Smooth muscle cell (in vitro differentiated cells): ENCODE measurements at regions not wholly inside any gene's neighbourhood (a gene's known extent, or its start where the extent isn't known, plus 50 kb on each side); places are given as distances from the start of the nearest gene placed in this dataset.
"Not testable (repeated sequence)": the region's sequence is repeated elsewhere in the genome, so short reads cannot be mapped to it uniquely, and the experiment has no call there.

Experiments used
- DNase-seq: peaks from one replicate; lab custom pipeline; 2025; ENCODE audit not compliant: unreplicated experiment; lab: John Stamatoyannopoulos, UW
- H2AFZ ChIP-seq: fragments of 200-600 bp; sonication (generic); 2 replicates; pipeline ENCODE4 v1.6.0; 2016; ENCODE audit warnings: antibody characterized with exemption, low read depth, mild to moderate bottlenecking
- H3F3A ChIP-seq: fragments of 200-600 bp; sonication (generic); 2 replicates; pipeline ENCODE4 v1.6.0; 2017; ENCODE audit warnings: antibody characterized with exemption, low read depth
- H3K27ac ChIP-seq: fragments of 200-600 bp; sonication (generic); 2 replicates; pipeline ENCODE4 v1.5.1; 2016; ENCODE audit warnings: low read depth, mild to moderate bottlenecking
- H3K27me3 ChIP-seq: fragments of 200-600 bp; sonication (generic); 2 replicates; pipeline ENCODE4 v1.6.1; 2016; ENCODE audit warnings: low read depth, mild to moderate bottlenecking
- H3K36me3 ChIP-seq: fragments of 200-600 bp; sonication (generic); 2 replicates; pipeline ENCODE4 v1.5.1; 2016; ENCODE audit warnings: low read depth
- H3K4me1 ChIP-seq: fragments of 200-600 bp; sonication (generic); 2 replicates; pipeline ENCODE4 v1.5.1; 2016; ENCODE audit warnings: low read depth
- H3K4me2 ChIP-seq: fragments of 200-600 bp; sonication (generic); 2 replicates; pipeline ENCODE4 v1.6.0; 2016; ENCODE audit warnings: mild to moderate bottlenecking
- H3K4me3 ChIP-seq: fragments of 200-600 bp; sonication (generic); 2 replicates; pipeline ENCODE4 v1.5.1; 2016; ENCODE audit warnings: mild to moderate bottlenecking
- H3K79me2 ChIP-seq: fragments of 200-600 bp; sonication (generic); 2 replicates; pipeline ENCODE4 v1.6.0; 2016; ENCODE audit warnings: low read depth, mild to moderate bottlenecking
- H3K9ac ChIP-seq: fragments of 200-600 bp; sonication (generic); 2 replicates; pipeline ENCODE4 v1.6.0; 2016; ENCODE audit warnings: low read depth
- H3K9me3 ChIP-seq: fragments of 200-600 bp; sonication (generic); replicated peaks from 2 replicates; pipeline ENCODE4 v1.5.1; 2016; ENCODE audit warnings: low read depth
- H4K20me1 ChIP-seq: fragments of 200-600 bp; sonication (generic); 2 replicates; pipeline ENCODE4 v1.6.0; 2016; ENCODE audit warnings: low read depth
- WGBS: methylation state at CpG from one replicate; pipeline ENCODE4 v1.1.7; 2016; ENCODE audit warnings: low lambda C conversion rate; 5-methylcytosine and 5-hydroxymethylcytosine counted together
- TF ChIP-seq, protein P1 (sequence below): fragments of 200-600 bp; sonication (generic); IDR thresholded peaks from 2 replicates; pipeline ENCODE4 v1.5.1; 2017; ENCODE audit warnings: borderline replicate concordance, mild to moderate bottlenecking, antibody characterized with exemption; ENCODE audit not compliant: insufficient read depth, poor library complexity, severe bottlenecking

DNA sequence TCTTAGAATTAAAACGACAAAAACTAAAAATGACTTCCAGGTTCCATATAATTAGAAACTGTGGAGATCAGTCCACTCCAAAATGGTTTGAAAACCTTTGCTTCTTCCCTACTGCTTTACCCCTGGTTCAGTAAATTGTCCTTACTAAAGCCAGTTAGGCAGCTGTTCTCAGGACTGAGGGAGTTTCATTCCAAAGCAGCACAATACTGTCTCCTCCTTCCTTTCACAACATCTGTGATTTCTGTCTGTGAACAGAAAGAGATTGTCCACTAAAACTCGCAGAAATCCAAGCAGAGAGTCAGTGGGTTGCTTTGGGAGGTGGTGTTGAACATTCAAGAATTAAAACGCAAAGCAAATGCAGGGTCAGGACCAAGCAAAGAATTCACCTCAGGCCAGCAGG, 740.8 kb upstream of the ZNF608 start:
- Histone ChIP-seq H3K9ac (no peak overlapping the region), H3K9me3 (no peaks in the 10 kb centered on the region), H4K20me1 (no peaks in the 10 kb centered on the region), H3K79me2 (no peaks in the 10 kb centered on the region), H3K4me2 (peak overlapping the region; percentile 65), H3K27ac (peak overlapping the region; percentile 89), H2AFZ (peak overlapping the region; percentile 52), H3K27me3 (no peaks in the 10 kb centered on the region), H3K4me3 (no peak overlapping the region), H3F3A (peaks cover 13% of the 10 kb centered on the region), H3K36me3 (no peaks in the 10 kb centered on the region), H3K4me1 (peaks cover 50% of the 10 kb centered on the region)
- WGBS: 81% methylated on average over 3 of the region's 3 CpGs
- TF ChIP-seq, protein P1, sequence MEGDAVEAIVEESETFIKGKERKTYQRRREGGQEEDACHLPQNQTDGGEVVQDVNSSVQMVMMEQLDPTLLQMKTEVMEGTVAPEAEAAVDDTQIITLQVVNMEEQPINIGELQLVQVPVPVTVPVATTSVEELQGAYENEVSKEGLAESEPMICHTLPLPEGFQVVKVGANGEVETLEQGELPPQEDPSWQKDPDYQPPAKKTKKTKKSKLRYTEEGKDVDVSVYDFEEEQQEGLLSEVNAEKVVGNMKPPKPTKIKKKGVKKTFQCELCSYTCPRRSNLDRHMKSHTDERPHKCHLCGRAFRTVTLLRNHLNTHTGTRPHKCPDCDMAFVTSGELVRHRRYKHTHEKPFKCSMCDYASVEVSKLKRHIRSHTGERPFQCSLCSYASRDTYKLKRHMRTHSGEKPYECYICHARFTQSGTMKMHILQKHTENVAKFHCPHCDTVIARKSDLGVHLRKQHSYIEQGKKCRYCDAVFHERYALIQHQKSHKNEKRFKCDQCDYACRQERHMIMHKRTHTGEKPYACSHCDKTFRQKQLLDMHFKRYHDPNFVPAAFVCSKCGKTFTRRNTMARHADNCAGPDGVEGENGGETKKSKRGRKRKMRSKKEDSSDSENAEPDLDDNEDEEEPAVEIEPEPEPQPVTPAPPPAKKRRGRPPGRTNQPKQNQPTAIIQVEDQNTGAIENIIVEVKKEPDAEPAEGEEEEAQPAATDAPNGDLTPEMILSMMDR: no peak
- DNase-seq: no peak

DNA sequence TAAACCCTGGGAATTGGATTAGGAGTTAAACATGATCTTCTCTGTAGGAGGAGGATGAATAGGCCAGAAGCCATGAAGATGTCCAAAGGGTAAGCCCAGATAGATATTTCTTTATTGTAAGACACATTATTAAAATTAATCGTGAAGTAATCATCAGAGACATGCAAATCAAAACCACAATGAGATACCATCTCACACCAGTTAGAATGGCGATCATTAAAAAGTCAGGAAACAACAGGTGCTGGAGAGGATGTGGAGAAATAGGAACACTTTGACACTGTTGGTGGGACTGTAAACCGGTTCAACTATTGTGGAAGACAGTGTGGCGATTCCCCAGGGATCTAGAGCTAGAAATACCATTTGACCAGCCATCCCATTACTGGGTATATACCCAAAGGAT, 741.2 kb upstream of the ZNF608 start:
- not testable (repeated sequence) for H3K4me3 ChIP-seq, H3K36me3 ChIP-seq, H3K9ac ChIP-seq, H3K79me2 ChIP-seq, H4K20me1 ChIP-seq, H3K4me2 ChIP-seq, H3K27me3 ChIP-seq, H3K9me3 ChIP-seq, DNase-seq
- peaks cover 49% of the 10 kb centered on the region for H3K4me1 ChIP-seq
- 95% methylated on average over 4 of the region's 4 CpGs for WGBS
- peak overlapping the region; percentile 52 for H2AFZ ChIP-seq
- H3F3A ChIP-seq: peaks cover 13% of the 10 kb centered on the region
- H3K27ac ChIP-seq: peak overlapping the region; percentile 89

DNA sequence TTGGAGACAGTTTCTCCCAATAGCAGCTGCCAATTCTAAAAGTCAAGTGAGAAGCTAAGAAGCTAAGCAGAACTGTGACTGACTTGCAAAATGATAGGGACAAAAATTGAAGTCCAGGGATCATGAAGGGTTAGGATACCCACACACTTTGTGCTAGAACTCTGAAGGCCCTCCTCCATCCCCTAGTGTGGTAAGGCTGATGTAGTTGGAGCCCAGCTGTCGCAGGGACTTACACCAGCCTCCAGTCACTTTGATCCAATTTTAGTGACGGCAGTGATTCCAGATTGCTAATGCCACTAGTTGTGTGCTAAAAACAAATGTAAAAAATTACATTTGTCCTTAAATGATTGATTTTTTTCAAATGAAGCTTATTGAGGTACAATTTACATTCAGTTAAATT, 742.7 kb upstream of the ZNF608 start:
- no peak overlapping the region for H3K4me3 ChIP-seq
- no peaks in the 10 kb centered on the region for H3K36me3 ChIP-seq
- H3F3A ChIP-seq: peaks cover 13% of the 10 kb centered on the region
- TF ChIP-seq, protein P1: no peak
- no peaks in the 10 kb centered on the region for H3K9me3 ChIP-seq
- H4K20me1 ChIP-seq: no peaks in the 10 kb centered on the region
- H3K27ac ChIP-seq: no peak overlapping the region
- no peak overlapping the region for H3K4me2 ChIP-seq
- H3K79me2 ChIP-seq: no peaks in the 10 kb centered on the region
- no peaks in the 10 kb centered on the region for H3K27me3 ChIP-seq
- DNase-seq: no peak
- H3K9ac ChIP-seq: no peak overlapping the region
- H2AFZ ChIP-seq: no peak overlapping the region
- H3K4me1 ChIP-seq: peaks cover 45% of the 10 kb centered on the region
- 61% methylated on average over 2 of the region's 2 CpGs for WGBS

- Histone ChIP-seq H3K36me3 (no peaks in the 10 kb centered on the region), H3K27me3 (no peaks in the 10 kb centered on the region), H3K4me3 (peak overlapping the region; percentile 27), H3K4me1 (peaks cover 16% of the 10 kb centered on the region), H2AFZ (peak overlapping the region; percentile 85), H4K20me1 (no peaks in the 10 kb centered on the region), H3K9me3 (no peaks in the 10 kb centered on the region), H3K27ac (peak overlapping the region; percentile 35), H3F3A (no peaks in the 10 kb centered on the region), H3K4me2 (peak overlapping the region; percentile 80), H3K79me2 (no peaks in the 10 kb centered on the region), H3K9ac (peak overlapping the region; percentile 16)
- TF ChIP-seq, protein P1: no peak
- 11% methylated on average over 3 of the region's 3 CpGs for WGBS
- DNase-seq: no peak
These were observed 745.6 kb upstream of the ZNF608 start for GRCh38 chr5:125491986-125492492.
